ENCODE measurements at regions not wholly inside any gene's neighbourhood (a gene's known extent, or its start where the extent isn't known, plus 50 kb on each side); places are given as distances from the start of the nearest gene placed in this dataset.

DNA sequence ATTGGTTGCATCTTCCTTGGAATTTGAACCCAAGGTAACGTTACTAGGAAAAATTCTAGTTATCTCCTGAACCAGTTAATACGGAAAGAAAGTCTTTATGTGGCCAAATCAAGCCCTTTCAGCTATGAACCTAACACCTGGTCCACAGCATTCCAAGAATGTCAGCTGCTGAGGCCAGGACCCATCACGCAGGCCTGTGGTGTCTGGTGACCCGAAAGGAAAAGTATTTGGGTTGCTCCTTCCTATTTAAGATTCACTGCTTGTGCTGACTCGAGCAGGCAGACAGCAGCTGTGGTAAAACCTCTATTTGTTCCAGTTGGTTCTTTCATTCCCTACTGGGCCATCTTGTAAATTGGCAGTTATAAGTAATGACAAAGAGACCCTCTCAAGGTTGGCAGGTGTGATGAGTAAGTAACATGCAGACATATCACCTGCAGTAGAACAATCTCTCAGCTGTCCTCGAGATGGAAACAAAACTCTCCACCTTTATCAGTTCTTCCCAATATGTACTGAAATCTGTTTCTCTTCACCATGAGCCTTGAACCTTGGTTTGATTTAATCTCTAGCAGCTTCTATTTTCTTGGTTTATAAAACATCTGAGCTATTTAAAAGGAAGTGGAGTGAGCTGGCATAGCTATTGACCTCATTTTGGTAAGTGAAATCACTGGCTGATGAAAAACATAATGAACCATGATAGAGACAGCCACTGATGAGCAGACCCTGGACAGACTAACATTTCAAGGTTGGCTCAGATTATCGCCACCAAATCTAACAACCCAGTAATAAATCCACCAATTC is 182.1 kb upstream of the SMIM31 start:
- no peak for DNase-seq (ENCODE audit: low spot score in 2 of 2)
- Histone ChIP-seq H3K4me3 (no peak overlapping the region), H3K36me3 (no peaks in the 10 kb centered on the region), H3K9me3 (no peaks in the 10 kb centered on the region), H3K4me1 (no peaks in the 10 kb centered on the region), H3K27me3 (no peaks in the 10 kb centered on the region), H3K27ac (no peak overlapping the region)
- TF ChIP-seq POLR2A (IDR thresholded peaks at IDR 0.05) (no peak), EP300 (IDR thresholded peaks at IDR 0.05) (no peak), POLR2AphosphoS5 (IDR thresholded peaks at IDR 0.05) (no peak)
- TF ChIP-seq, protein P1, sequence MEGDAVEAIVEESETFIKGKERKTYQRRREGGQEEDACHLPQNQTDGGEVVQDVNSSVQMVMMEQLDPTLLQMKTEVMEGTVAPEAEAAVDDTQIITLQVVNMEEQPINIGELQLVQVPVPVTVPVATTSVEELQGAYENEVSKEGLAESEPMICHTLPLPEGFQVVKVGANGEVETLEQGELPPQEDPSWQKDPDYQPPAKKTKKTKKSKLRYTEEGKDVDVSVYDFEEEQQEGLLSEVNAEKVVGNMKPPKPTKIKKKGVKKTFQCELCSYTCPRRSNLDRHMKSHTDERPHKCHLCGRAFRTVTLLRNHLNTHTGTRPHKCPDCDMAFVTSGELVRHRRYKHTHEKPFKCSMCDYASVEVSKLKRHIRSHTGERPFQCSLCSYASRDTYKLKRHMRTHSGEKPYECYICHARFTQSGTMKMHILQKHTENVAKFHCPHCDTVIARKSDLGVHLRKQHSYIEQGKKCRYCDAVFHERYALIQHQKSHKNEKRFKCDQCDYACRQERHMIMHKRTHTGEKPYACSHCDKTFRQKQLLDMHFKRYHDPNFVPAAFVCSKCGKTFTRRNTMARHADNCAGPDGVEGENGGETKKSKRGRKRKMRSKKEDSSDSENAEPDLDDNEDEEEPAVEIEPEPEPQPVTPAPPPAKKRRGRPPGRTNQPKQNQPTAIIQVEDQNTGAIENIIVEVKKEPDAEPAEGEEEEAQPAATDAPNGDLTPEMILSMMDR (IDR thresholded peaks at IDR 0.05): no peak
- 50% methylated on average over 7 of the region's 7 CpGs for WGBS

DNA sequence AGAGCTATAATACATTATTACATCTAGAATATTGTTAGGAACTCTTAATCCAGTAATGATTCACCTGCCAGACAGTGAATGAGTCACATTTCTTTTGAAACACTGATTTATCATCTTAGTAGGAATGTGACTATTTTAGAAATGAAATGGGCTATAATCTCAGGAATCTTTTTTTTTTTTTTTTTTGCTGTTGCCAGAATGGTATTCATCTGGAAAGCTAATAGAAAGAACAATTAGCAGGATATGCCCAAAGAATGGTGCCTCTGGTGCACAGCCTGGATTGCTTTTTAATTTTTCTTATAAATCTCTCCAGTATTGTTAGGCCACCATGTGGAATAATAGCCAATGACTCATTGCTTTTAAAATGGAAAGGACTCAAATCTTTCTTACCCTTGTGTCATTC is 181.1 kb upstream of the SMIM31 start:
- Histone ChIP-seq H3K4me1 (no peaks in the 10 kb centered on the region), H3K27me3 (no peaks in the 10 kb centered on the region), H3K4me3 (no peak overlapping the region), H3K9me3 (no peaks in the 10 kb centered on the region), H3K36me3 (no peaks in the 10 kb centered on the region), H3K27ac (no peak overlapping the region)
- TF ChIP-seq POLR2A (IDR thresholded peaks at IDR 0.05): no peak
- TF ChIP-seq POLR2AphosphoS5 (IDR thresholded peaks at IDR 0.05): no peak
- no peak for TF ChIP-seq EP300 (IDR thresholded peaks at IDR 0.05)
- TF ChIP-seq, protein P1 (IDR thresholded peaks at IDR 0.05): no peak
- DNase-seq (ENCODE audit: low spot score in 2 of 2): no peak

GRCh38 chr4:164575861-164576260 is 178.1 kb upstream of the SMIM31 start:
- H3K4me3 ChIP-seq: no peak overlapping the region
- no peak overlapping the region for H3K27ac ChIP-seq
- H3K36me3 ChIP-seq: no peaks in the 10 kb centered on the region
- WGBS: 85% methylated on average over 5 of the region's 5 CpGs
- H3K9me3 ChIP-seq: no peaks in the 10 kb centered on the region
- no peak for DNase-seq (ENCODE audit: low spot score in 2 of 2)
- TF ChIP-seq EP300 (IDR thresholded peaks at IDR 0.05) (no peak), POLR2A (IDR thresholded peaks at IDR 0.05) (no peak), POLR2AphosphoS5 (IDR thresholded peaks at IDR 0.05) (no peak)
- TF ChIP-seq, protein P1 (IDR thresholded peaks at IDR 0.05): no peak
- H3K27me3 ChIP-seq: no peaks in the 10 kb centered on the region
- H3K4me1 ChIP-seq: no peaks in the 10 kb centered on the region

- no peak for DNase-seq (ENCODE audit: low spot score in 2 of 2)
- TF ChIP-seq, protein P1 (IDR thresholded peaks at IDR 0.05): no peak
- TF ChIP-seq EP300 (IDR thresholded peaks at IDR 0.05) (no peak), POLR2AphosphoS5 (IDR thresholded peaks at IDR 0.05) (no peak), POLR2A (IDR thresholded peaks at IDR 0.05) (no peak)
- no peaks in the 10 kb centered on the region for H3K27me3 ChIP-seq
- H3K36me3 ChIP-seq: no peaks in the 10 kb centered on the region
- H3K9me3 ChIP-seq: no peaks in the 10 kb centered on the region
- no peak overlapping the region for H3K27ac ChIP-seq
- 82% methylated on average over 8 of the region's 8 CpGs for WGBS
- no peaks in the 10 kb centered on the region for H3K4me1 ChIP-seq
- H3K4me3 ChIP-seq: no peak overlapping the region
Observed at GRCh38 chr4:164579270-164579942, 174.5 kb upstream of the SMIM31 start.

- no peak for DNase-seq (ENCODE audit: low spot score in 2 of 2)
- Histone ChIP-seq H3K4me3 (no peak overlapping the region), H3K27ac (no peak overlapping the region), H3K9me3 (no peaks in the 10 kb centered on the region), H3K4me1 (no peaks in the 10 kb centered on the region), H3K36me3 (no peaks in the 10 kb centered on the region), H3K27me3 (no peaks in the 10 kb centered on the region)
- TF ChIP-seq POLR2A (IDR thresholded peaks at IDR 0.05) (no peak), EP300 (IDR thresholded peaks at IDR 0.05) (no peak), POLR2AphosphoS5 (IDR thresholded peaks at IDR 0.05) (no peak)
- TF ChIP-seq, protein P1 (IDR thresholded peaks at IDR 0.05): no peak
- WGBS: 50% methylated on average over 6 of the region's 6 CpGs
Observed at GRCh38 chr4:164591666-164592065, 162.3 kb upstream of the SMIM31 start.

All from suprapubic skin (tissue), 4 donors.